Motor neuron (in vitro differentiated cells): ENCODE measurements at regions not wholly inside any gene's neighbourhood (a gene's known extent, or its start where the extent isn't known, plus 50 kb on each side); places are given as distances from the start of the nearest gene placed in this dataset.
A peak's percentile ranks its signal among the peaks of the same experiment; 100 is the strongest.
"Not testable (repeated sequence)": the region's sequence is repeated elsewhere in the genome, so short reads cannot be mapped to it uniquely, and the experiment has no call there.

Experiments
- ATAC-seq, 8 experiments: fragments of 200-7000 bp; cut with Tn5 transposase; replicated peaks in 6 of 8; 2 replicates each; pipeline ENCODE4 v1.8.0; 2021; ENCODE audit warnings: mild to moderate bottlenecking in 8 of 8, moderate library complexity in 8 of 8
- H3K27ac ChIP-seq, 2 donors: fragments of 250-450 bp; sonication (Bioruptor Pico); 2 replicates each; pipeline ENCODE4 v1.9.0; 2021; ENCODE audit warnings: antibody characterized with exemption in 2 of 2, mild to moderate bottlenecking in 2 of 2, moderate library complexity in 1 of 2
- H3K4me1 ChIP-seq, 2 donors: fragments of 250-450 bp; sonication (Bioruptor Pico); replicated peaks in 1 of 2; 2 replicates each; pipeline ENCODE4 v1.6.1; 2021; ENCODE audit warnings: antibody characterized with exemption in 2 of 2, mild to moderate bottlenecking in 2 of 2, moderate library complexity in 1 of 2
- H3K4me3 ChIP-seq, 5 donors: fragments of 250-450 bp; sonication (Bioruptor Pico); 2 replicates each; pipeline ENCODE4 v1.9.0; 2021; ENCODE audit warnings: antibody characterized with exemption in 5 of 5, mild to moderate bottlenecking in 5 of 5, moderate library complexity in 4 of 5
- WGBS, 10 experiments: fragments of 450-650 bp; shearing (Covaris generic); methylation state at CpG; one replicate each; pipeline ENCODE4 v1.0.0; 2022; 5-methylcytosine and 5-hydroxymethylcytosine counted together
- in situ Hi-C, 9 experiments: fragments of 400-800 bp; cut with MboI; loops; one replicate each; pipeline ENCODE4 v1.15.0; 2021; ENCODE audit warnings: low sequenced_read_pairs in 9 of 9, low pct_unique_long_range_greater_than_20kb in 2 of 9; ENCODE audit not compliant: unreplicated experiment in 9 of 9

DNA sequence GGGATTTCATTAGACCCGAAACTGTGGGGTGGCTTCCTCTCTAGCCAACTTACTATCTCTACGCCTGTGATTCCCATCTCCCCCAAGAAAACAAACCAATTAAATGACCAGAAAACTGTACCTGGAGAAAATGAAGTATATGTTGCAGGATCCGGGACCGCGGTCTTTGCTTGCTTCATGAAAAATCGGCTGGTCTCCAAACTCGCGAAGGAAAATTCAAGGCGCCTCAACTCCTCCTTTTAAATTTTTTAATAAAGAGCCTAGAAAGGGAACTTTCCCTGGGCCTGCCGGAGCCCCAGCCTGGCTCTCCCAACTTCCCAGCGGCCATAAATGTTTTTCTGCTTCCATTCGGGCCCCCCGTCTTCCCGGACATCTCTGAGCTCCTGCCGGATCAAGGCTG, 110.8 kb upstream of the FOXD4L5 start:
- ATAC-seq, H3K4me3 ChIP-seq, in situ Hi-C loops, H3K27ac ChIP-seq: not testable (repeated sequence)
- H3K4me1 ChIP-seq = peaks cover 0 to 28% of the 10 kb centered on the region in 2 donors
- no CpG with 5 or more reads among the region's 15 CpGs for WGBS, 10 experiments

DNA sequence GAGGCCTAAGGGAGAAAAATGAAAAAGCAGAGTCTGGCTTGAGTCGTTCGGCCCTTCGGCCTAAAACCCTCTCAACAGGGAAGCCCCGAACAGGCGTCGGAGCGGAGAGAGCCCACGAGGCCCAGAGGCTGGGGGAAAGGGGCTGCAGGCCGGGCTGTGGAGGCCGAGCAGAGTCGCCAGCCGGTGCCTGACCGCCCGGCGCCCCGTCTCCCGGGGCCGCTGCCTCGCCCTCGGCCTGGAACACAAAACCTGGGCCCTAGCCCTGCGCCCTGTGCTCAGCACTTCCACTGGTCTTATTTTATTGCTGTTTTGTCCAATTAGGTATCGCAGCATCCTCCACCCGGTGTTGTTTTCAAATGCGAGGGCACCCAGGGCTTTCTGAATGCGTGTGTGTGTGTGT, 110.1 kb upstream of the FOXD4L5 start:
- ATAC-seq, H3K4me3 ChIP-seq, H3K27ac ChIP-seq, in situ Hi-C loops: not testable (repeated sequence)
- no CpG with 5 or more reads among the region's 25 CpGs for WGBS, 10 experiments
- H3K4me1 ChIP-seq = peaks cover 0 to 28% of the 10 kb centered on the region in 2 donors

- in situ Hi-C loops, ATAC-seq, H3K27ac ChIP-seq, H3K4me3 ChIP-seq: not testable (repeated sequence)
- peaks cover 0 to 21% of the 10 kb centered on the region in 2 donors for H3K4me1 ChIP-seq
- 18 to 80% (median 41%) methylated on average over 1 to 5 of the region's 12 CpGs; no CpG with 5 or more reads in 4 of the 10 experiments for WGBS, 10 experiments
Measured at GRCh38 chr9:65393111-65393810, 108.3 kb upstream of the FOXD4L5 start.

DNA sequence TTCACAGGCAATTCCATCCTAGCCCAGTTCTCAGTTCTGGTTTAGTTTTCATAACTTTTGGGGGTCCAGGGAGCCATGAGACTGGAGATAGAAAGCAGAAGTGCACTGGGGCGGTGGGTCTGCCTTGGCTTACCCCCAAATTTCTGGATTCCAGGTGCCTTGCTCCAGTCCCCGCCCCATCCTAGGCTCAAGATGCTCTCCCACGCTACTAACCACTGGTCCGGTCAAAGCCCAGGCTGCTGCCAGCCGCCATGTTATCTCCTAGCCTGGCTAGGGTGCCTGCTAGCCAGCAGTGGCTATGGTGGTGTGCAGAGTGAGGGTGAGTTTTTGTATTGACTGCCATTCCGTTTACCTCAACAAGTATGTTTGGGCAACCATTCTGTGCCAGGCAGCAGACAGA, 107.6 kb upstream of the FOXD4L5 start:
- WGBS, 10 experiments = 0% methylated on average over 1 of the region's 6 CpGs; no CpG with 5 or more reads in 9 of the 10 experiments
- ATAC-seq, in situ Hi-C loops: not testable (repeated sequence)

DNA sequence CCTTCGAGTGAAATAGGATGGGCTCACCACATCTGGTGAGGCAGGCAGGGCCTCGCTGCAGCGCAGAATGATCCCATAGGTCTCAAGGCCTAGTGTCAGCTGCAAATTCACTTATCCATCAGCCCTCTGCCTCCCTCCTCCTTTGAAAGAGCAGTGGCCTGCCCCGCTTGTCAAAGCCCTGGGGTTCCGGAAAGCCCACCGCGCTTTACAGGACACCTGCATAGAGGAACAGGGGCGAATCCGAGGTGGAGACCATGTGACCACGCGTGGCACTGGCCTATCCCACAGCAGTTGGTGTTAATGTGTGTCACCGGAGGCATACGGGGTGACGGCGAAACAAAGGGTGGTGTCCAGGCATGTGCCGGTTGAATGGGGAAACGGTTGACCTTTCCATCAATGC, 104.7 kb upstream of the FOXD4L5 start:
- ATAC-seq, H3K27ac ChIP-seq, in situ Hi-C loops, H3K4me1 ChIP-seq, H3K4me3 ChIP-seq: not testable (repeated sequence)
- WGBS, 10 experiments = 25 to 65% (median 53%) methylated on average over 2 to 5 of the region's 17 CpGs; no CpG with 5 or more reads in 6 of the 10 experiments

More for the DNA sequence above, 107.6 kb upstream of the FOXD4L5 start:
- H3K4me3 ChIP-seq, H3K27ac ChIP-seq: not testable (repeated sequence)
- peaks cover 0 to 17% of the 10 kb centered on the region in 2 donors for H3K4me1 ChIP-seq

DNA sequence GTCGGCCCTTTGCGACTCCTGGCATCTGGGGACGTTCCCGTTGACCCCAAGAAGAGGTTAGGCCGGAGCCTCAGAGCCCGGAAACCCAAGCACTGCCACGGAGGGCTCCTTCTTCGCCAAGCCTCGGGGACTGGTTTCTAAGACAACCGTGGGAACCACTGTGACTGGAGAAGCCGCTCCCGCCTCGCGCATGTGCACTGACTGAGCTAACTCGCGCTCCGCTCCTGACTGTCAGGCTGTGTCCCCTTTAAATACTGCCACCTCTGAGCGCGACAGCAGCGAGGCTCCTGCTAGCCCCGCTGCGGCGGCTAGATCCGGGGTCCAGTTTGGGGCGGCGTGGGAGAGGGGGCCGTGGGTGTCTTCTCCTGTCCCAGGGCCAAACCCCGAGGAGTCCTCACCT, 104.2 kb upstream of the FOXD4L5 start:
- ATAC-seq, H3K27ac ChIP-seq, in situ Hi-C loops, H3K4me3 ChIP-seq, H3K4me1 ChIP-seq: not testable (repeated sequence)
- WGBS, 10 experiments = no CpG with 5 or more reads among the region's 28 CpGs

- H3K4me3 ChIP-seq, H3K4me1 ChIP-seq, H3K27ac ChIP-seq, in situ Hi-C loops: not testable (repeated sequence)
- WGBS, 10 experiments = 84% methylated on average over 14 of the region's 28 CpGs; no CpG with 5 or more reads in 9 of the 10 experiments
- ATAC-seq = peak in 7 of 8 experiments; percentile 50 to 95 (median 73)
Measured at GRCh38 chr9:65386699-65387098, 101.7 kb upstream of the FOXD4L5 start.

- H3K27ac ChIP-seq, in situ Hi-C loops, H3K4me3 ChIP-seq, ATAC-seq, H3K4me1 ChIP-seq: not testable (repeated sequence)
- 0 to 100% (median 30%) methylated on average over 1 to 2 of the region's 18 CpGs; no CpG with 5 or more reads in 6 of the 10 experiments for WGBS, 10 experiments
Measured at GRCh38 chr9:65386191-65386590, 101.2 kb upstream of the FOXD4L5 start.

DNA sequence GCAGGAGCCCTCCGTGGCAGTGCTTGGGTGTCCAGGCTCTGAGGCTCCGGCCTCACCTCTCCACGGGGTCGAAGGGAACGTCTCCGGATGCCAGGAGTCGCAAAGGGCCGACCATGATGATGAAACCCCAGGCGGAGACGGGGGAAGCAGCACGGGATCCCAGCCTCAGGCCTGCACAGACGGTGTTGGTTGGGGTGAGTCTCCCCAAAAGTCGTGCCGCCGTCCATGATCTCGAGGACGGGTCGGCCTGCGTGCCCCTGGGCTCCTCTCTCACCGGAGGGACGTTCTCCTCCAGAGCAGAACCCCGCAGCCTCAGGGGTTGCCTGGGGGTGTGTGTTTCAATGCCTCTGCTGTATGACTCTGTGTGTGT, 100.6 kb upstream of the FOXD4L5 start:
- WGBS, 10 experiments = 57 to 80% methylated on average over 3 to 5 of the region's 22 CpGs; no CpG with 5 or more reads in 8 of the 10 experiments
- ATAC-seq, in situ Hi-C loops, H3K4me1 ChIP-seq, H3K27ac ChIP-seq, H3K4me3 ChIP-seq: not testable (repeated sequence)

- WGBS, 10 experiments = 52 to 92% (median 73%) methylated on average over 1 to 14 of the region's 61 CpGs; no CpG with 5 or more reads in 6 of the 10 experiments
- H3K4me3 ChIP-seq, ATAC-seq, in situ Hi-C loops, H3K4me1 ChIP-seq, H3K27ac ChIP-seq: not testable (repeated sequence)
Measured at GRCh38 chr9:65384759-65385654, 100.0 kb upstream of the FOXD4L5 start.

DNA sequence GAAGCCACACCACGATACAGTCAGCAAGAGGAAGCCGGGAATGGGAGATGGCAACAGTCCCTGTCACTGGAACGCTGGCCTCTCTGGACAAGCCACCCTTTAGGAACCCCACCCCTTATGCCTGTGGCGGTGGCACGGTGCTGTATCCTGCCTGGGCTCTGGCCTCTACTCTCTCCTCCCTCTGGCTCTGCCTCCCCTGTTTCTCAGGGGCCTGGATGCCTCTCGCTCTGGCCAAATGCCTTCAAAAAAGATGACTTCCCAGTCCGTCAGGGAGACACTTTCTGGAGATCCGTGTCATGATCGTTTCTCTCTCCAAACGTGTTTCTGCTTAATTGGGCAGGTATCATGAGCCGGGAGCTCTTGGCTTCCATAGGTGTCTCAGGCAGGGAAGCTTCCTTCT, 99.1 kb upstream of the FOXD4L5 start:
- H3K27ac ChIP-seq, ATAC-seq, in situ Hi-C loops, H3K4me3 ChIP-seq, H3K4me1 ChIP-seq: not testable (repeated sequence)
- 53 to 100% methylated on average over 1 to 3 of the region's 11 CpGs; no CpG with 5 or more reads in 8 of the 10 experiments for whole genome bisulfite sequencing, 10 experiments

GRCh38 chr9:65383646-65384045, 98.6 kb upstream of the FOXD4L5 start:
- in situ Hi-C loops, H3K27ac ChIP-seq, H3K4me1 ChIP-seq, H3K4me3 ChIP-seq, ATAC-seq: not testable (repeated sequence)
- 60 to 95% (median 83%) methylated on average over 1 to 4 of the region's 20 CpGs; no CpG with 5 or more reads in 7 of the 10 experiments for WGBS, 10 experiments

- H3K4me1 ChIP-seq, H3K27ac ChIP-seq, H3K4me3 ChIP-seq, in situ Hi-C loops, ATAC-seq: not testable (repeated sequence)
- WGBS, 10 experiments = 82% methylated on average over 13 of the region's 38 CpGs; no CpG with 5 or more reads in 9 of the 10 experiments
Measured at GRCh38 chr9:65382701-65383318, 97.8 kb upstream of the FOXD4L5 start.
